MV-4-11 (cell line): ENCODE measurements at regions not wholly inside any gene's neighbourhood (a gene's known extent, or its start where the extent isn't known, plus 50 kb on each side); places are given as distances from the start of the nearest gene placed in this dataset.

Source experiments
- DNase-seq: peaks from one replicate; lab custom pipeline; 2025; lab: John Stamatoyannopoulos, UW

DNA sequence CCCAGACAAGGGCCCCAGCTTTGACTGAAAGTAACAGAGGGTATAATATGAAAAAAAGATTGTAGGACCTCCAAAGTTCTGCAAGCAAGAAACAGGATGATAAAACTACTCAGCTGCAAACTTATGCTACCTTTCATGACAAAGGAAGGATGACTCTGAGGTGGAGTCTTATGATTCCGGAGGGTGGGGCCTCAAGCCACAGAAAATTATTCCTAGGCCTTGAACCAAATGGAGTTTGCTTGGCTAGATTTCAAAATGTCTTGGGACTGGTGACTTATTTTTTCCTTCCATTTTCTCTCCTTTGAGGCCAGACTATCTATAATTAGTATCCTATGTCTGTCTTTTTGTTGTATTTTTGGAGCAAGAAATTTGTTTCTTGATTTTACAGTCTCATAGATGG, 336.4 kb downstream of the LRIG3 start:
- no peak for DNase-seq

DNA sequence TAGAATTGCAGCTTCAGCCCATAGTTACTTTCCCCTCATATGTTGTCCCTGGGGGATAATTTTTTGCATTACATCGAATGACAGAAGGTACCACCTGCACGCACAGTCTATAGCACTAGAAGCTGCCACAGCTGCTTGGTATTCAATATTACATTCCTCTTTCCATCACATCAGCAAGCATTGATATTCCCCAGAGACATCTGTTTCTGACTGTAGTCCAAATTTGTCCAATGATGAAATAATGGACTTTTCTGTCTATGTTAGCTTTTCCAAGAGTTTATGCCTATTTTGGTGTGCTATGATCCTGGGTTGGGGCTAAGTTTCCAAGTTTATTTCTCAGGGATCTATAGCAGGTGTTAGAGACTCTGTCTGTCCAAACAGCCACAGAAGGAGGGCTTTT, 335.4 kb downstream of the LRIG3 start:
- DNase-seq: no peak

- DNase-seq: no peak
These were observed 333.5 kb downstream of the LRIG3 start for GRCh38 chr12:58586762-58587161.

GRCh38 chr12:58588770-58589169, 331.5 kb downstream of the LRIG3 start:
- no peak for DNase-seq

GRCh38 chr12:58592475-58593207, 327.7 kb downstream of the LRIG3 start:
- DNase-seq: no peak

- no peak for DNase-seq
These were observed 326.6 kb downstream of the LRIG3 start for GRCh38 chr12:58593557-58594304.

DNA sequence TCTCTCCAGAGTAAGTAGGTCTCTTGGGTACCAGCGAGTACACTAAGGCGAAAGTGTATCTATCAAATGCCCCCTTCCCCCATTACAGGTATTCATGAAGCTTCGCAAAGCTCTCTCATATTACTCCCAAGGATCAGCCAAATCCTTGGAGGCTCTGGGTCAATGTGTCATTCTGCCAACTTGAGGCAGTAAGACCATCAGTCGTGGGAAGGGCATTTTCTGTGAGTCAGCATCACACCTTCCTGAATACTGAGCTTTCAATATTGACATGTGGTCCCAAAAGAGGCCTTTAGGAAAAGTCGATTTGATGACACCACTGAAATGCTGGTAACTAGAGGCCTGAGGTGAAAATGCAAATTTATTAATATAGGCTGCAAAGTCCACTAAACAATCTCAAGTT, 323.9 kb downstream of the LRIG3 start:
- DNase-seq: no peak

DNA sequence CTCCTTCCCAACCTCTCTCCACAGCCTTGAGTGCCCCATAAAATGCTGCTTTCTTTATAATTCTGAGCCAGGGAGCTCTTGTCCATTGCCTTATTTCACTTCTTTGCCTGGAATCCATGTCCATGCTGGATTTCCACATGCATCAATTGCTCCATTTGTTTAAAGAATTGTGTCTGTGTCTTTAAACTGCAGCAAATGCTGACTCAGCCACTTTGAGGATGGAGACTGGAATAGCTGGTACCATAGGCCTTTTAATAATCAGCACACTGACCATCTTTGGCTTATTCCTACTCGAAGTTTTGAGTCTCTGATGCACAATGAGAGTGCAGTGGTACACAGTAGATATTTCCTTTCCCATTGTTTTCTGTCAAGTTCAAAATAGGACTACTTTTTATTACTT, 318.8 kb downstream of the LRIG3 start:
- DNase-seq: no peak

DNA sequence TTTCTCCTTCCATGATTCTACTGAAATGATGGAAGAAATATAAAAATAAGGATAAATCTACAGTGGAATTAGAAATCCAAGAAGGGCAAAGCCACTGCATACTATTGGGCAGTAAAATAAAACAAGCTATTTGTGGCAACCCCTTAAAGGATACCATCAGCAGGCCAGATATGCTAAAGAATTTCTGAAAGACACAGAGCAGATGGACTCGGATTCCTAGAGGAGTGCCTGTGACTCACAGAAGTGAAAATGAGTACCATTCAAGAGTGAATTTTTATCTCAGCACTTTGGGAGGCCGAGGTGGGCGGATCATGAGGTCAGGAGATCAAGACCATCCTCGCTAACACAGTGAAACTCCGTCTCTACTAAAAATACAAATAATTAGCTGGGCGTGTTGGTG, 318.1 kb downstream of the LRIG3 start:
- no peak for DNase-seq

DNA sequence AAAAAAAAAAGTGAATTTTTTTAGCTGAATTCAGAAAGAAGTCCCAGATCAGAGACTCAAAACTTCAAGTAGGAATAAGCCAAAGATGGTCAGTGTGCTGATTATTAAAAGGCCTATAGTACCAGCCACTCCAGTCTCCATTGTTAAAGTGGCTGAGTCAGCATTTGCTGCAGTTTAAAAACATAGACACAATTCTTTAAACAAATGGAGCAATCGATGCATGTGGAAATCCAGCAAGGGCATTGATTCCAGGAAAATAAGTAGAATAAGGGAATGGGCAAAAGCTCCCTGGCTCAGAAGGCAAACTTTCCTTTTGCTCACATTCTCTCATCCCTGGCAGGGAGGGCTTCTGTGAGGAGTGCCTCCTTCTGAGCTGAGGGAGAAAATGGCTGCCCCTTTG, 317.6 kb downstream of the LRIG3 start:
- no peak for DNase-seq

DNA sequence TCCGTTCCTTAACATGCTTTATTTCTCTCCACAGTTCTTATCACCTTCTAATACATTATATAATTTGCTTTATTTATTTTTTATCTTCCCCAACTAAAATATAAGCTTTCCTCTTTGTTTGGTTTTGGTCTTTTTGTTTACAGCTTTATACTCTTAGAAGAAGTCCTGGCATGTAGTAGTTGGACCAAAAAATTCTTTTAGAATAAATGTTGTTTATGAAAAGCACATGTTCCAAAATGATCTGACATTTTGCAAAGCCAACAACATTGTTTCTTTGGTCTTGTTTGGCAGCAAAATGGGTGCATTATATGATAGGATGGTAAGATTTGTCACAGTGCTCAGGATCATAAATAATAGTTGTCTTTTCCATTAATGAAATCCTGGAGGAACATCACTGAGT, 312.5 kb downstream of the LRIG3 start:
- no peak for DNase-seq

DNA sequence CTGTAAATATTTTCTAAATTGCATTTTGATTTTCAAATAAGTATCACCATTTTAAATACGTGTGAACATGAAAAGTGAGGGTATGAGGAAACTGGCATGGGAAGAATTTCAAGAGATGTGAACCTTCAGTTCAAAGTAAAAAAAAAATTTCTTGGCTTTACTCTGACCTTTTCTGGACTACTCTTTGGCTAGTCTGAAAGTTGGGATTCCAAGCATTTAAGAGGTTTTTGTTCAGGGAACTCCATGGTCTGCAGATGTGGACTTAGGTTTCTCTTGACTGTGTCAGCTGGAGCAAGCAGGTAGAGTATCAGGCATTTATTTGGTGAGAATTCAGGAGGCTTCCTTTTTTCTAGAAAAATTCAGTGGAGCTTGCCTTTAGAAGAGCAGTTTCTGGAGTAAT, 311.6 kb downstream of the LRIG3 start:
- DNase-seq: no peak

DNA sequence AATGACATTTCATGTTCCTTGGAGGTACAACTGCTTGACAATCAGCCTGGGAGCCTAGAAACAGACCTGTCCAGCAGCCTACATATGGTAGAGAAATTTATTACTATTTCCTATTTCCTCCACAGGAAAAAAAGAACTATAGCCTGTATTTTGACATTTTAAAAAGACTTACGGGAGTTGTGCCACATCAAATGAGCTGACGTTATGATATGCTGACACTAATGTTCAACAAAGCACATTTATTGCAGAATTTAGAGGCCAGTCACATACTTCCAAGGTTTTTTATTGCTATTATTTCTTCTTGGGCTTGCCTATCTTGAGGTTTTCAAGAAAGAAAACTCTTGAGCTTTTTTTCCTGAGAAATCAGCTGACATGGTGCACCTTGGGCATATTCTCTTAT, 305.3 kb downstream of the LRIG3 start:
- DNase-seq: no peak

DNA sequence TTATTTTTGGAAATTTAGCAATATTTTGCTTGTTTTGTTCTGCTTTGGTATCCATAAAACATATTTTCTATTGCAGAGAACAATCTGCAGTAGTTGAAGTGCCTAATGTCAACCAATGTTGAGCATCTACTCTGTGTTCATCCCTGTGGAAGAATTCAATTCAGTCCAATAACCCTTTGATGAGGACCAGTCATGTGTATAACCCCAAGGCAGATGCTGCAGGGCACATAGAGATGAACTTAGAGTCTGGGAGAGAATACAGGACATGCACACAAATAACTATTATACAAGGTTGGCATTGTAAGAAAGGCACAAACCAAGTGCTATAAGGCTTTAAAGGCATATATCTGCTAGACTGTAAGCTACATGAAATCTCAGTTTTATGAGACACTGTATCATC, 304.7 kb downstream of the LRIG3 start:
- no peak for DNase-seq

DNA sequence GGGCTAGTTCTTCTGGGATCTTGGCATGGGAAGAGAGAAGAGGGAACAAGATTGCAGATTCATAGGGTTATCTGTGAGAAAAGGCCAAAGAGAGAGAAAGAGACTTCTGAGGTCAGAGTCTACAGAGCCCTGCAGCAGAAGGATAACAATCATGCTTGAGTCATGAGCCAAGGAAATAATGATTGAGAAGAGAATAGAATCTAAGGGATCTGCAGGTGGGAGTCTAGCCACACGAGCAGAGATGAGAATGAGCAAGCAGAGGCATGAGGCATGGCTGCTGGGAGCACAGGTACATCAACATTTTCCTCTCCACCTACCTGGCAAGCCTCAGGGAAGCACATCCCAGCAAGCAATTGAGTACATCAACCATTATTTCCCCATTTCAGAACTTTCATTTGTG, 303.7 kb downstream of the LRIG3 start:
- DNase-seq: no peak

- no peak for DNase-seq
These were observed 299.2 kb downstream of the LRIG3 start for GRCh38 chr12:58621126-58621525.

DNA sequence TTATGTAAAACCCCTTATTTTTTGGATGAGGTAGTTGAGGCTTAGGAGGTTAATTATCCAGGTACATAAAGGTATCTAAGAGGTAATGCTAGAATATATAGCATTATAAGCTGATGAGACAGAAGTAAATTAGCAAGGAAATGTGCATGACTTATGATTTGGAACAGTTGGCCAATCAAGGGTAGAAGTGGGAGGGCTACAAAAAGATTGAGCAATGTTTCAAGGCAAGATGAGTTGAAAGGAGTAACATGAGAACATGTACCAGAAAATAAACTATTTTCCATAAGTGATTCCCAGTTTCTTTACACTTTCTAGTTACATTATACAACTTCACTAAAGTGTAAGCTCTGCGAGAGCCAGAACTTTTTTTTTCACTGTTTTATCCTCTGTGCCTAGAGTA, 290.9 kb downstream of the LRIG3 start:
- no peak for DNase-seq

DNA sequence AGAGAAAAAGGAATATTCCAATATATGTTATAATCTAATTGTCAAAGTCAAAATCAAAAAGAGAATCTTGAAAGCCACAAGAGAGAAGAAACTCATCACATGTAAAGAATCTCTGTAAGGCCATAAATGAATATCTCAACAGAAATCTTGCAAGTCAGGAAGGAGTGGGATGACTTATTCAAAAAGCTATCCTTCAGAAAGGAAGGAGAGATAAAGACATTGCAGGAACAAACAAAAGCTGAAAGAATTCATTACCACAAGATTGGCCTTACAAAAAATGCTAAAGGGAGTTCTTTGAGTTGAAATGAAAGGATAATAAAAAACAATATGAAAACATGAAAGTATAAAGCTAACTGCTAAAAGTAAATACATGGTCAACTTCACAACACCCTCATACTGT, 286.8 kb downstream of the LRIG3 start:
- DNase-seq: no peak

GRCh38 chr12:58639318-58639934, 280.9 kb downstream of the LRIG3 start:
- DNase-seq: no peak

DNA sequence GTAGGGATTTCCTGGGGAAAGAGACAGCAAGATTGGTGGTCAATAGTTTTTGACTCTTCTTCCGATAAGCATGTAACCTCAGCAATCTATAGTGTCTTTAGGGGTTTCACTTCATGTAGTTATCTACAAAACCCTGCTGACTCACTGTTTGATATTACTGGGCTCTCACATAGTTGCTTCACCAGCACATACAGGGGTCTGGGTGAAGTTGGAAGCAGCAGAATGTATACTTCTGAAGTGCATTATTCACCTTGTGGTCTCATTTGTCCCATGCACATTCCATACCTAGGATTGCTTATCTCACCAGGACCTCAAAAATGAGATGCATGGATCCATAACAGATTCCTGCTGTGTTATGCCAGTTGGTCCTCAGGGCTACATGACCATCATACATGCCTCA, 280.0 kb downstream of the LRIG3 start:
- no peak for DNase-seq

DNA sequence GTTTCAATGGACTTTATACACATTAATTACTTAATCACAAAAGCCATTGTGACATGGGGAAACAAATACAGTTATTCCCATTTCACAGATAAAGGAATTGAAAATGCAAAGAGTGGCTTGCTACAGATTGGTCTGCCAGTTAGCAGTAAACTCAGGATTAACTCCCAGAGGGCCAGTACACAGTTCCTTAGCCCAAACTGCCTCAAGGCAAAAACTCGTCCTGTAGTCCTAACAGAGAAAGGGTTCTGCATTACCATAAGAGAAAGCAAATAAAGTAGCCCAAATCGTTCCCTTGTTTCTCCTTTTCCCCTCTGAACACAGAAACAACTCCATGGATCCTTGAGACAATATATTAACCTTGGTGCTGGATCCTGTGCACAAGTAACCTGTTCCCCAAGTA, 274.4 kb downstream of the LRIG3 start:
- no peak for DNase-seq

DNA sequence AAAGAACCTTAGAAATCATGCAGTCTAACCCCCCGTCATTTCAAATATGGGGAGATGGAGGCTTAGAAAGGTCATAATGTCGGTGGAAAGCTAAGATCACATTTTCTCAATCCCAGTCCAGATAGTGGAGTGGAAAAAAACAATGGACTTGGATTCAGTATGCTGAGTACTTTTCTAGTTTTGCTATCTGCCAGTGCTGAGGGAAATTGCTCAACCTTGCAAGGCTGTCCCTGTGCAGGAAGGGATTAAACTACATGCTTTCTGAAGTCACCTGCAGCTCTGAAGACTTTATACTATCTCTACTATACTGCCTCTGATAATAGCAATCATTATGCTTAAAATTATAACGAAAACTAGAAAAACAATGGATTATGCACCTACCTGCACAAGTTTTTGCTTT, 272.8 kb downstream of the LRIG3 start:
- no peak for DNase-seq

GRCh38 chr12:58648176-58648575, 272.1 kb downstream of the LRIG3 start:
- no peak for DNase-seq
